ENCODE measurements at regions not wholly inside any gene's neighbourhood (a gene's known extent, or its start where the extent isn't known, plus 50 kb on each side); places are given as distances from the start of the nearest gene placed in this dataset.
"Not testable (repeated sequence)": the region's sequence is repeated elsewhere in the genome, so short reads cannot be mapped to it uniquely, and the experiment has no call there.

GRCh38 chr3:8307545-8308110 is 194.0 kb upstream of the LMCD1 start:
- DNase-seq (ENCODE audit: low spot score), result no peak

GRCh38 chr3:8311321-8311720 is 190.3 kb upstream of the LMCD1 start:
- DNase-seq (ENCODE audit: low spot score), result no peak

GRCh38 chr3:8312685-8313084 is 188.9 kb upstream of the LMCD1 start:
- no peak for DNase-seq (ENCODE audit: low spot score)

- no peak for DNase-seq (ENCODE audit: low spot score)
These were observed 187.9 kb upstream of the LMCD1 start for GRCh38 chr3:8313560-8314267.

- not testable (repeated sequence) for DNase-seq (ENCODE audit: low spot score)
These were observed 186.1 kb upstream of the LMCD1 start for GRCh38 chr3:8315526-8315925.

- DNase-seq (ENCODE audit: low spot score), result no peak
These were observed 183.7 kb upstream of the LMCD1 start for GRCh38 chr3:8317661-8318649.

GRCh38 chr3:8319935-8320634 is 181.5 kb upstream of the LMCD1 start:
- DNase-seq (ENCODE audit: low spot score), result no peak

GRCh38 chr3:8320711-8321458 is 180.7 kb upstream of the LMCD1 start:
- no peak for DNase-seq (ENCODE audit: low spot score)

GRCh38 chr3:8324747-8325146 is 176.9 kb upstream of the LMCD1 start:
- peak; percentile 54 for DNase-seq (ENCODE audit: low spot score)

- no peak for DNase-seq (ENCODE audit: low spot score)
These were observed 176.3 kb upstream of the LMCD1 start for GRCh38 chr3:8325306-8325705.

GRCh38 chr3:8325833-8326232 is 175.8 kb upstream of the LMCD1 start:
- DNase-seq (ENCODE audit: low spot score), result not testable (repeated sequence)

- no peak for DNase-seq (ENCODE audit: low spot score)
These were observed 173.9 kb upstream of the LMCD1 start for GRCh38 chr3:8327739-8328138.

- no peak for DNase-seq (ENCODE audit: low spot score)
These were observed 172.7 kb upstream of the LMCD1 start for GRCh38 chr3:8328967-8329366.

GRCh38 chr3:8329598-8329997 is 172.0 kb upstream of the LMCD1 start:
- no peak for DNase-seq (ENCODE audit: low spot score)

GRCh38 chr3:8336456-8336855 is 165.2 kb upstream of the LMCD1 start:
- no peak for DNase-seq (ENCODE audit: low spot score)

GRCh38 chr3:8338424-8338823 is 163.2 kb upstream of the LMCD1 start:
- DNase-seq (ENCODE audit: low spot score), result no peak

GRCh38 chr3:8341821-8342247 is 159.8 kb upstream of the LMCD1 start:
- no peak for DNase-seq (ENCODE audit: low spot score)

GRCh38 chr3:8343058-8343457 is 158.6 kb upstream of the LMCD1 start:
- no peak for DNase-seq (ENCODE audit: low spot score)

- DNase-seq (ENCODE audit: low spot score), result no peak
These were observed 156.2 kb upstream of the LMCD1 start for GRCh38 chr3:8345398-8345797.

GRCh38 chr3:8348076-8348475 is 153.5 kb upstream of the LMCD1 start:
- no peak for DNase-seq (ENCODE audit: low spot score)

- DNase-seq (ENCODE audit: low spot score), result no peak
These were observed 149.1 kb upstream of the LMCD1 start for GRCh38 chr3:8352475-8352874.

Data from ecto neural progenitor cell (in vitro differentiated cells).